Upper lobe of right lung (tissue), 1 donor: ENCODE measurements at regions not wholly inside any gene's neighbourhood (a gene's known extent, or its start where the extent isn't known, plus 50 kb on each side); places are given as distances from the start of the nearest gene placed in this dataset.

Experiments
- ATAC-seq: fragments of 200-7000 bp; cut with Tn5 transposase; one replicate; pipeline ENCODE4 v1.9.1; 2020; ENCODE audit warnings: mild to moderate bottlenecking, moderate library complexity
- DNase-seq: peaks from one replicate; pipeline ENCODE4 v3.0.0-alpha.2; 2020
- H3K27ac ChIP-seq: fragments of 200-600 bp; one replicate; pipeline ENCODE4 v1.8.0; 2022
- H3K27me3 ChIP-seq: fragments of 200-600 bp; one replicate; pipeline ENCODE4 v1.8.0; 2022; ENCODE audit warnings: mild to moderate bottlenecking
- H3K36me3 ChIP-seq: fragments of 200-600 bp; one replicate; pipeline ENCODE4 v1.8.0; 2022
- H3K4me1 ChIP-seq: fragments of 200-600 bp; one replicate; pipeline ENCODE4 v1.8.0; 2022
- H3K4me3 ChIP-seq: fragments of 200-600 bp; one replicate; pipeline ENCODE4 v1.8.0; 2022; ENCODE audit warnings: mild to moderate bottlenecking
- H3K9me3 ChIP-seq: fragments of 200-600 bp; one replicate; pipeline ENCODE4 v1.8.0; 2022
- CTCF ChIP-seq: fragments of 200-600 bp; IDR thresholded peaks from one replicate; pipeline ENCODE4 v1.8.0; 2022; ENCODE audit warnings: antibody characterized with exemption
- intact Hi-C: fragments of 100-400 bp; cut with DNase I; formaldehyde crosslinking; loops from one replicate; pipeline ENCODE4 v1.11.0; 2022
- donor health status: DM: no; HTN: yes; CAD: no; lungs with severe emphysema.

- Histone ChIP-seq H3K4me1 (no peaks in the 10 kb centered on the region), H3K4me3 (no peak overlapping the region), H3K27ac (no peak overlapping the region), H3K9me3 (no peaks in the 10 kb centered on the region), H3K27me3 (no peaks in the 10 kb centered on the region), H3K36me3 (no peaks in the 10 kb centered on the region)
- TF ChIP-seq CTCF = no peak
- no peak for ATAC-seq
- DNase-seq = no peak
- intact Hi-C loops = no loop called here
Measured at GRCh38 chr18:52130624-52131301, 209.2 kb upstream of the DCC start.

GRCh38 chr18:52131845-52132244, 208.2 kb upstream of the DCC start:
- no peak for ATAC-seq

GRCh38 chr18:52136532-52136931, 203.5 kb upstream of the DCC start:
- no peak for ATAC-seq
- H3K36me3 ChIP-seq = no peaks in the 10 kb centered on the region
- no peaks in the 10 kb centered on the region for H3K27me3 ChIP-seq
- TF ChIP-seq CTCF = no peak
- H3K27ac ChIP-seq = no peak overlapping the region
- H3K9me3 ChIP-seq = peaks cover 4% of the 10 kb centered on the region
- no peak for DNase-seq
- intact Hi-C loops = no loop called here
- no peaks in the 10 kb centered on the region for H3K4me1 ChIP-seq
- no peak overlapping the region for H3K4me3 ChIP-seq

More at GRCh38 chr18:52131845-52132244, 208.2 kb upstream of the DCC start:
- Histone ChIP-seq H3K27ac (no peak overlapping the region), H3K4me3 (no peak overlapping the region), H3K36me3 (no peaks in the 10 kb centered on the region), H3K4me1 (no peaks in the 10 kb centered on the region), H3K9me3 (no peaks in the 10 kb centered on the region), H3K27me3 (no peaks in the 10 kb centered on the region)
- intact Hi-C loops = no loop called here
- TF ChIP-seq CTCF = no peak
- DNase-seq = no peak

- H3K27me3 ChIP-seq = no peaks in the 10 kb centered on the region
- ATAC-seq (no peak), DNase-seq (no peak)
- no peak overlapping the region for H3K4me3 ChIP-seq
- intact Hi-C loops = no loop called here
- no peak for TF ChIP-seq CTCF
- H3K27ac ChIP-seq = no peak overlapping the region
- no peaks in the 10 kb centered on the region for H3K4me1 ChIP-seq
- no peaks in the 10 kb centered on the region for H3K36me3 ChIP-seq
- H3K9me3 ChIP-seq = peaks cover 4% of the 10 kb centered on the region
Measured at GRCh38 chr18:52140986-52141385, 199.0 kb upstream of the DCC start.

- ATAC-seq (no peak), DNase-seq (no peak)
- Histone ChIP-seq H3K36me3 (no peaks in the 10 kb centered on the region), H3K9me3 (no peaks in the 10 kb centered on the region), H3K4me3 (no peak overlapping the region), H3K27ac (no peak overlapping the region), H3K27me3 (no peaks in the 10 kb centered on the region), H3K4me1 (no peaks in the 10 kb centered on the region)
- no peak for TF ChIP-seq CTCF
- intact Hi-C loops = no loop called here
Measured at GRCh38 chr18:52150050-52150449, 189.9 kb upstream of the DCC start.

GRCh38 chr18:52152036-52152435, 188.0 kb upstream of the DCC start:
- no peak for ATAC-seq
- H3K27ac ChIP-seq = no peak overlapping the region
- no peak overlapping the region for H3K4me3 ChIP-seq
- H3K4me1 ChIP-seq = no peaks in the 10 kb centered on the region
- no peaks in the 10 kb centered on the region for H3K36me3 ChIP-seq
- H3K27me3 ChIP-seq = no peaks in the 10 kb centered on the region
- no peak for DNase-seq
- no peaks in the 10 kb centered on the region for H3K9me3 ChIP-seq
- no peak for TF ChIP-seq CTCF
- intact Hi-C loops = no loop called here
